ENCODE measurements at regions not wholly inside any gene's neighbourhood (a gene's known extent, or its start where the extent isn't known, plus 50 kb on each side); places are given as distances from the start of the nearest gene placed in this dataset.

- TF ChIP-seq ARID2 (IDR thresholded peaks at IDR 0.05): no peak
- TF ChIP-seq CAMTA2 (CRISPR knock-in tag; conservative IDR thresholded peaks at IDR 0.05): no peak
Measured at GRCh38 chr6:68052234-68052633, 582.8 kb upstream of the ADGRB3 start.

Measured in K562 (cell line).